ENCODE measurements at regions not wholly inside any gene's neighbourhood (a gene's known extent, or its start where the extent isn't known, plus 50 kb on each side); places are given as distances from the start of the nearest gene placed in this dataset.

DNA sequence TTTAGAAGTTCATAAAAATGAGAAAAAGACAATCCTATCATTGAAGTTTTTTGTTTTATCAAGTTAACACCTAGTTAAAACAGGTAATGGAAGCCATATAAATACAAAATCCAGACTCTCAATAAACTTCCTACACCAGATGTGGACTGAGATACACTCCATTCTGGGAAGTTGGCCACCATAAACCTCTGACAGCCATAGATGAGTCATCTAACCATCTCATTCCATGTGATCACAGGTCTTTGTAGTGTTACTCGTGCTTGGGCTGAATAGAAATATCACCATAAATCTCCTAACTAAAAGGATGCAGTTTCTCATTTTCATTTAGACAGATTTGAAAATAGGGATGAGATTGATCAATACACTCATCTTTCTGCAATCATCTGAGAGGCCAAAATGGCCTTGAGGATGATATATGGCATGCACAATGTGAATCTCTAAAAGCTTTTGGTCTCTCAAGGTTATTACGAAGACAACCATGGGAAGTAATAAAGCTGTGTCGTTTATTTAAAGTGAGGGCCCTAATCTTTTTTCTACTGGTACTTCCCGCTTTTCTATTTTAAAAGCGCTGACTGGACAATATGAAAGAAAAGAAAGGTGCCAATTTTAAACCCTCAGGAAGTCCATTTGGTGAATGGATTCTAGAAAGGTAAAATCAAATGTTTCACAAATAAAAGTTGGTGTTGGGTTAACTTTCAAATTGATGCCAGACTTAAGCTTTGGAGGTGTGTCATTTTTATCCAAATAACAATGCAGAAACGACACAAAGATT lies 155.5 kb downstream of the POLR2M start:
- no peak for TF ChIP-seq CTCF (IDR thresholded peaks at IDR 0.05)
- no peak for TF ChIP-seq REST (IDR thresholded peaks at IDR 0.05; ENCODE audit: insufficient read depth in 1 of 2, low read depth in 2 of 2, low read length in 1 of 2)
- no peak for TF ChIP-seq POLR2AphosphoS5 (IDR thresholded peaks at IDR 0.05; ENCODE audit: low read depth, low read length)
- no peak for TF ChIP-seq SIN3A (IDR thresholded peaks at IDR 0.05; ENCODE audit: borderline replicate concordance, insufficient read depth, low read depth, low read length)
- TF ChIP-seq TCF7L2 (IDR thresholded peaks at IDR 0.05; ENCODE audit: low read depth, low read length) = no peak
- BruUV-seq (replicated peaks) = no TSS peak
- DNase-seq (ENCODE audit: low read depth, low spot score) (no peak), ATAC-seq (no peak)
- Histone ChIP-seq H3K27me3 (ENCODE audit: control insufficient read depth, insufficient read depth, low read length) (peaks cover 6% of the 10 kb centered on the region), H3K9me3 (ENCODE audit: control insufficient read depth, insufficient read depth, low read depth, low read length) (no peaks in the 10 kb centered on the region), H3K36me3 (ENCODE audit: control insufficient read depth, insufficient read depth, low read length) (no peaks in the 10 kb centered on the region), H3K4me3 (ENCODE audit: low read depth in 2 of 2, low read length in 2 of 2) (no peak overlapping the region), H3K4me1 (ENCODE audit: control insufficient read depth, insufficient read depth, low read length) (no peaks in the 10 kb centered on the region), H3K27ac (ENCODE audit: low read length) (no peak overlapping the region)
- CTCF ChIA-PET = interaction anchor here (1.4 kb wide), 1 partner anchor 209 kb away, joined by 3 read pairs; no protein-coding TSS in a partner anchor
- POLR2A ChIA-PET = no interaction called here
- intact Hi-C loops (cut with micrococcal nuclease; ENCODE audit: unreplicated experiment) (loop anchor here (2.0 to 5.0 kb wide), 2 partner anchors 111 to 300 kb away; no protein-coding TSS in a partner anchor), in situ Hi-C loops (cut with HindIII; ENCODE audit: low pct_unique_long_range_greater_than_20kb, low sequenced_read_pairs) (loop anchor here (25.0 kb wide), 1 partner anchor 175 kb away; no protein-coding TSS in a partner anchor)

- POLR2A ChIA-PET = no interaction called here
- intact Hi-C loops (cut with micrococcal nuclease; ENCODE audit: unreplicated experiment) = loop anchor here (5.0 kb wide), 1 partner anchor 300 kb away; no protein-coding TSS in a partner anchor
These were observed 156.2 kb downstream of the POLR2M start for GRCh38 chr15:57862761-57863160.

More at GRCh38 chr15:57862761-57863160, 156.2 kb downstream of the POLR2M start:
- Histone ChIP-seq H3K27me3 (ENCODE audit: control insufficient read depth, insufficient read depth, low read length) (peaks cover 6% of the 10 kb centered on the region), H3K9me3 (ENCODE audit: control insufficient read depth, insufficient read depth, low read depth, low read length) (no peaks in the 10 kb centered on the region), H3K4me1 (ENCODE audit: control insufficient read depth, insufficient read depth, low read length) (no peaks in the 10 kb centered on the region), H3K36me3 (ENCODE audit: control insufficient read depth, insufficient read depth, low read length) (no peaks in the 10 kb centered on the region), H3K4me3 (ENCODE audit: low read depth in 2 of 2, low read length in 2 of 2) (no peak overlapping the region), H3K27ac (ENCODE audit: low read length) (no peak overlapping the region)
- CTCF ChIA-PET = interaction anchor here (0.6 kb wide), 1 partner anchor 122 kb away, joined by 3 read pairs; no protein-coding TSS in a partner anchor
- no TSS peak for BruUV-seq (replicated peaks)
- ATAC-seq = no peak
- DNase-seq (ENCODE audit: low read depth, low spot score) = no peak
- TF ChIP-seq POLR2AphosphoS5 (IDR thresholded peaks at IDR 0.05; ENCODE audit: low read depth, low read length) (no peak), TCF7L2 (IDR thresholded peaks at IDR 0.05; ENCODE audit: low read depth, low read length) (no peak), CTCF (IDR thresholded peaks at IDR 0.05) (no peak), SIN3A (IDR thresholded peaks at IDR 0.05; ENCODE audit: borderline replicate concordance, insufficient read depth, low read depth, low read length) (no peak), REST (IDR thresholded peaks at IDR 0.05; ENCODE audit: insufficient read depth in 1 of 2, low read depth in 2 of 2, low read length in 1 of 2) (no peak)
- in situ Hi-C loops (cut with HindIII; ENCODE audit: low pct_unique_long_range_greater_than_20kb, low sequenced_read_pairs) = loop anchor here (25.0 kb wide), 1 partner anchor 175 kb away; no protein-coding TSS in a partner anchor

All from Panc1 (cell line).